Fibroblast of lung (primary cell): ENCODE measurements at regions not wholly inside any gene's neighbourhood (a gene's known extent, or its start where the extent isn't known, plus 50 kb on each side); places are given as distances from the start of the nearest gene placed in this dataset.

Experiments
- DNase-seq, 2 donors: peaks; one replicate each; pipeline versions ENCODE4 v3.0.0 to v3.0.0-alpha.2; 2010; ENCODE audit warnings: low read depth in 2 of 2
- H2AFZ ChIP-seq: 2 replicates; pipeline ENCODE4 v1.5.1; 2012; ENCODE audit warnings: low read length, control low read depth, inconsistent platforms
- H3K27ac ChIP-seq: 2 replicates; pipeline ENCODE4 v1.5.1; 2011; ENCODE audit warnings: low read length, control low read depth; ENCODE audit not compliant: insufficient read depth
- H3K27me3 ChIP-seq: 2 replicates; pipeline ENCODE4 v1.5.1; 2011; ENCODE audit warnings: mild to moderate bottlenecking, low read length; ENCODE audit not compliant: control insufficient read depth, insufficient read depth
- H3K36me3 ChIP-seq: 2 replicates; pipeline ENCODE4 v1.5.1; 2011; ENCODE audit warnings: low read length; ENCODE audit not compliant: control insufficient read depth, insufficient read depth
- H3K4me1 ChIP-seq: 2 replicates; pipeline ENCODE4 v1.5.1; 2011; ENCODE audit warnings: low read length; ENCODE audit not compliant: control insufficient read depth, insufficient read depth; ENCODE audit errors: extremely low read depth
- H3K4me2 ChIP-seq: 2 replicates; pipeline ENCODE4 v1.5.1; 2011; ENCODE audit warnings: low read length, control low read depth; ENCODE audit not compliant: insufficient read depth; ENCODE audit errors: extremely low read depth
- H3K4me3 ChIP-seq, 4 experiments: fragments of 200-600 bp in 1 of 4; sonication (generic) in 1 of 4; replicated peaks in 1 of 4; 2 replicates each; pipeline ENCODE4 v1.5.1; 2011 to 2016; ENCODE audit warnings: low read length in 4 of 4, low read depth in 3 of 4, mild to moderate bottlenecking in 3 of 4, control low read depth in 2 of 4, inconsistent platforms in 1 of 4, mixed read lengths in 1 of 4; ENCODE audit not compliant: insufficient read depth in 1 of 4; ENCODE audit errors: control extremely low read depth in 1 of 4
- H3K79me2 ChIP-seq: 2 replicates; pipeline ENCODE4 v1.5.1; 2012; ENCODE audit warnings: mild to moderate bottlenecking, low read length, inconsistent platforms; ENCODE audit not compliant: control insufficient read depth, insufficient read depth
- H3K9ac ChIP-seq: 2 replicates; pipeline ENCODE4 v1.5.1; 2011; ENCODE audit warnings: mild to moderate bottlenecking, low read length, control low read depth; ENCODE audit not compliant: insufficient read depth
- H3K9me3 ChIP-seq: 2 replicates; pipeline ENCODE4 v1.5.1; 2012; ENCODE audit warnings: low read depth, low read length; ENCODE audit not compliant: control insufficient read depth, insufficient read depth
- H4K20me1 ChIP-seq: 2 replicates; pipeline ENCODE4 v1.5.1; 2011; ENCODE audit warnings: low read length; ENCODE audit not compliant: control insufficient read depth, insufficient read depth; ENCODE audit errors: extremely low read depth
- EZH2 ChIP-seq: IDR thresholded peaks from 2 replicates; pipeline ENCODE4 v1.5.1; 2012; ENCODE audit warnings: low read length, control low read depth, mild to moderate bottlenecking; ENCODE audit errors: missing control alignments
- TF ChIP-seq, protein P1 (sequence below), 2 donors: IDR thresholded peaks in 1 of 2; conservative IDR thresholded peaks in 1 of 2; 1 replicate in 1 of 2; 2 replicates in 1 of 2; pipeline ENCODE4 v1.5.1; 2011 to 2012; ENCODE audit warnings: low read length in 2 of 2, control low read depth in 1 of 2, inconsistent platforms in 1 of 2, low read depth in 1 of 2, mild to moderate bottlenecking in 1 of 2

GRCh38 chr4:138685316-138685715, 330.3 kb upstream of the NOCT start:
- Histone ChIP-seq H2AFZ (no peak overlapping the region), H3K36me3 (no peaks in the 10 kb centered on the region), H3K9ac (no peak overlapping the region), H3K4me3 (no peak overlapping the region), H3K4me1 (peaks cover 16% of the 10 kb centered on the region), H4K20me1 (no peaks in the 10 kb centered on the region), H3K9me3 (no peaks in the 10 kb centered on the region), H3K4me2 (no peak overlapping the region), H3K79me2 (no peaks in the 10 kb centered on the region), H3K27me3 (no peaks in the 10 kb centered on the region), H3K27ac (no peak overlapping the region)
- no peak for TF ChIP-seq EZH2
- TF ChIP-seq, protein P1, sequence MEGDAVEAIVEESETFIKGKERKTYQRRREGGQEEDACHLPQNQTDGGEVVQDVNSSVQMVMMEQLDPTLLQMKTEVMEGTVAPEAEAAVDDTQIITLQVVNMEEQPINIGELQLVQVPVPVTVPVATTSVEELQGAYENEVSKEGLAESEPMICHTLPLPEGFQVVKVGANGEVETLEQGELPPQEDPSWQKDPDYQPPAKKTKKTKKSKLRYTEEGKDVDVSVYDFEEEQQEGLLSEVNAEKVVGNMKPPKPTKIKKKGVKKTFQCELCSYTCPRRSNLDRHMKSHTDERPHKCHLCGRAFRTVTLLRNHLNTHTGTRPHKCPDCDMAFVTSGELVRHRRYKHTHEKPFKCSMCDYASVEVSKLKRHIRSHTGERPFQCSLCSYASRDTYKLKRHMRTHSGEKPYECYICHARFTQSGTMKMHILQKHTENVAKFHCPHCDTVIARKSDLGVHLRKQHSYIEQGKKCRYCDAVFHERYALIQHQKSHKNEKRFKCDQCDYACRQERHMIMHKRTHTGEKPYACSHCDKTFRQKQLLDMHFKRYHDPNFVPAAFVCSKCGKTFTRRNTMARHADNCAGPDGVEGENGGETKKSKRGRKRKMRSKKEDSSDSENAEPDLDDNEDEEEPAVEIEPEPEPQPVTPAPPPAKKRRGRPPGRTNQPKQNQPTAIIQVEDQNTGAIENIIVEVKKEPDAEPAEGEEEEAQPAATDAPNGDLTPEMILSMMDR (conservative IDR thresholded peaks at IDR 0.05 in 1 of 2, IDR thresholded peaks at IDR 0.05 in 1 of 2; ENCODE audit: low read depth in 1 of 2, low read length in 2 of 2): no peak
- no peak for DNase-seq

DNA sequence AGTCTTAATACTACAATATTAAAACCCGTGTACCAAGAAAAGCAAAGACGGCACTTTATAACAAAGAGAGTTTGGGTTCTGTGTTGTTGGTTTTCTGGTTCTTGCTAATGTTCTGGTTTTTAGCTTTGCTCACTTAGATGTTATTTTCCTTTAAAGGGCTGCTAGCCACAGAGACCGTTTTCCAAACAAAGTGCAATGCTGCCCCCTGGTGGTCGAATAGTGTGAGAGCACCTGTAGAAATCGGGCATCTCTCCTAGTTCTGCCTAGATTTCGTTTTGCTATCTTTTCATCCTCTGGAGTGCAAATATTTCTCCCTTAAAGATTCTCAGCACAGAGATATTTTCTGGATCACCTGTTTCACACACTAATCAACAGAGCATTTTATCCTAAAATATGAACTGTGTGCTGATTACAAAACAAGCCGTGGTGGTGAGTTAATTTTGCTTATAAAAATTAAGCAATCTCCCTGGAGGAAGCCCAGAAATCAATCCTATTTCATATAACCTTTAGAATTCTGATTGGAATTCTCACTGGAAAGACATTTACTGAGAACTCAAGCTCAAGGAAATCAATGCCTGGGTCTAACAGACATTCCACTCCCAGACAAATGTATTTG, 334.5 kb upstream of the NOCT start:
- no peak for TF ChIP-seq EZH2
- TF ChIP-seq, protein P1 (conservative IDR thresholded peaks at IDR 0.05 in 1 of 2, IDR thresholded peaks at IDR 0.05 in 1 of 2; ENCODE audit: low read depth in 1 of 2, low read length in 2 of 2): peak; percentile 80 to 92
- peak overlapping the region in 1 of 4 experiments; percentile 32 for H3K4me3 ChIP-seq
- peaks cover 3% of the 10 kb centered on the region for H3K4me1 ChIP-seq
- H3K4me2 ChIP-seq: peak overlapping the region; percentile 59
- H4K20me1 ChIP-seq: no peaks in the 10 kb centered on the region
- no peaks in the 10 kb centered on the region for H3K36me3 ChIP-seq
- DNase-seq: peak; percentile 54 to 85
- no peaks in the 10 kb centered on the region for H3K27me3 ChIP-seq
- H3K9me3 ChIP-seq: no peaks in the 10 kb centered on the region
- no peak overlapping the region for H2AFZ ChIP-seq
- no peak overlapping the region for H3K27ac ChIP-seq
- H3K79me2 ChIP-seq: no peaks in the 10 kb centered on the region
- no peak overlapping the region for H3K9ac ChIP-seq

DNA sequence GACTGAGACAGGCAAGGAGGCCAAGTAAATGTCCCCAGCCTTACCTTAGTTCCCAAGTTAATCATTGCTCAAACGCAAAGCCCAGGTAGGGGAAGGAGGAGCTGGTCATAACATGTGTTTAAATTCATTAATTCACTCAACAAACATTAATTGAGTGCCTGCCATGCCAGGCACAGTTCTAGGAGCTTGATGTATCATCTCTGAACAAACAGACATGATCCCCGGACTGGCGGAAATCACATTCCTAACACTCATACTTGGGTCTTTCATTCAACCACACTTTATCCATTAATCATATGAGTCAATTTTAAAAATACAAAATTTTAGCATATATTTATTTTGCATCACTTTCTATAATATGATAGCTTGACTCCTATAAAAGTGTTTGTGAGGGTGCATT, 335.3 kb upstream of the NOCT start:
- Histone ChIP-seq H3K27me3 (no peaks in the 10 kb centered on the region), H3K36me3 (no peaks in the 10 kb centered on the region), H3K9ac (no peak overlapping the region), H3K4me1 (no peaks in the 10 kb centered on the region), H4K20me1 (no peaks in the 10 kb centered on the region), H3K4me2 (no peak overlapping the region), H3K4me3 (no peak overlapping the region), H3K27ac (no peak overlapping the region), H3K9me3 (no peaks in the 10 kb centered on the region), H2AFZ (no peak overlapping the region), H3K79me2 (no peaks in the 10 kb centered on the region)
- peak in 1 of 2 donors; percentile 30 for DNase-seq
- TF ChIP-seq, protein P1 (conservative IDR thresholded peaks at IDR 0.05 in 1 of 2, IDR thresholded peaks at IDR 0.05 in 1 of 2; ENCODE audit: low read depth in 1 of 2, low read length in 2 of 2): no peak
- TF ChIP-seq EZH2: no peak
